ENCODE measurements at regions not wholly inside any gene's neighbourhood (a gene's known extent, or its start where the extent isn't known, plus 50 kb on each side); places are given as distances from the start of the nearest gene placed in this dataset.

- TF ChIP-seq GLIS3 (CRISPR knock-in tag; IDR thresholded peaks at IDR 0.05): no peak
- no peak for TF ChIP-seq ZNF8 (CRISPR knock-in tag; IDR thresholded peaks at IDR 0.05)
- no peak for TF ChIP-seq CREB5 (CRISPR knock-in tag; IDR thresholded peaks at IDR 0.05; ENCODE audit: low read depth)
Observed at GRCh38 chr6:50984135-50984534, 165.5 kb downstream of the TFAP2B start.

Data from SK-N-SH treated with all-trans-retinoic acid at 6 μM for 48 hours (cell line).